WERI-Rb-1 (cell line): ENCODE measurements at regions not wholly inside any gene's neighbourhood (a gene's known extent, or its start where the extent isn't known, plus 50 kb on each side); places are given as distances from the start of the nearest gene placed in this dataset.
A peak's percentile ranks its signal among the peaks of the same experiment; 100 is the strongest.

ENCODE experiments used
- DNase-seq: peaks from one replicate; pipeline ENCODE4 v3.0.0-alpha.2; 2020
- H3K27ac ChIP-seq: fragments of 250-450 bp; sonication (Bioruptor Pico); 2 replicates; pipeline ENCODE4 v1.5.1; 2020; ENCODE audit warnings: mild to moderate bottlenecking, moderate library complexity
- H3K27me3 ChIP-seq: fragments of 250-450 bp; sonication (Bioruptor Pico); 2 replicates; pipeline ENCODE4 v1.5.1; 2021; ENCODE audit warnings: mild to moderate bottlenecking, low read depth, moderate library complexity; ENCODE audit not compliant: insufficient read depth, severe bottlenecking
- H3K36me3 ChIP-seq: fragments of 250-450 bp; sonication (Bioruptor Pico); 2 replicates; pipeline ENCODE4 v1.5.1; 2020; ENCODE audit warnings: mild to moderate bottlenecking, moderate library complexity
- H3K4me3 ChIP-seq: 2 replicates; pipeline ENCODE4 v1.5.1; 2011; ENCODE audit warnings: low read depth, mild to moderate bottlenecking, control low read depth, low read length
- H3K9me3 ChIP-seq: fragments of 250-450 bp; sonication (Bioruptor Pico); 2 replicates; pipeline ENCODE4 v1.5.1; 2021; ENCODE audit warnings: mild to moderate bottlenecking, moderate library complexity; ENCODE audit not compliant: severe bottlenecking
- CTCF ChIP-seq: IDR thresholded peaks from 2 replicates; pipeline ENCODE4 v1.5.1; 2011; ENCODE audit warnings: low read depth, mild to moderate bottlenecking, control low read depth, inconsistent platforms, low read length

DNA sequence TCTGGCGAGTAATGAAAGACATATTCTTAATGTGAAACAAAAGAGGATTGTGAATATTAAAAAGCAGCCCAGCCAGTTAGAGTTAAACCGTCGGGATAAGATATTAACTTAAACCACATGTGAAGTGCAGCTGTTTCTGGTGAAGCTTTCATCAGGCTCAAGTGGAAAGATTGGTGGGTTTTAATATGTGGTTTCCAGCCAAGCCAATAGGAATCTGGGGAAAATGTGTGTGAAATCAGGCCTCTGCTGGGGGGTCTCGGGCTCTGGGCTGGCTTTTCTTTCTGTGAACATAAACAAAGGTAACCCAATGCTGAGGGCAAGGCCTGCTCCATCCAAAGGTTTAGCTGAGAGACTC, 279.6 kb downstream of the SLC4A3 start:
- no peak for DNase-seq
- H3K36me3 ChIP-seq = no peaks in the 10 kb centered on the region
- H3K9me3 ChIP-seq = no peaks in the 10 kb centered on the region
- TF ChIP-seq CTCF = no peak
- H3K27ac ChIP-seq = no peak overlapping the region
- H3K27me3 ChIP-seq = no peaks in the 10 kb centered on the region
- no peak overlapping the region for H3K4me3 ChIP-seq

DNA sequence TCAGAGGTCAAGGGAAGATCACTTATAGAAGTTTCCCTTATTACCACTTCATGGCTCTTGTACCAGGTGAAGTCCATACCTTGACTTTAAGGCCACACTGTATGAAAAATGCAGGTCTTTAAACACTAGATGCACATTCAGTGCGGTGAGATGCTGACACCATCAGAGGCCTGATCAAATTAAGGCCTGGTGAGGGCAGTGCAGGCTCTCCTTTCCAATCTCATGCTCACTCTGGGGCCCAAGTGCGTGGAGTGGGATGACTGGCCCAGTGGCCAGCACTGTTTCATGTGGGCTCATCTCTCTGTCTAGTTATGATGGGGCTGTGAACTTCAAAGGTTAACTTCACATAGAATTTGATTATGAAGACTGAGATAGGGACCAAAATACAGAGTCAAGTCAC, 281.1 kb downstream of the SLC4A3 start:
- H3K4me3 ChIP-seq = no peak overlapping the region
- H3K36me3 ChIP-seq = no peaks in the 10 kb centered on the region
- peak; percentile 17 for DNase-seq
- peak; percentile 49 for TF ChIP-seq CTCF
- H3K27ac ChIP-seq = no peak overlapping the region
- no peaks in the 10 kb centered on the region for H3K9me3 ChIP-seq
- no peaks in the 10 kb centered on the region for H3K27me3 ChIP-seq

- Histone ChIP-seq H3K4me3 (no peak overlapping the region), H3K9me3 (no peaks in the 10 kb centered on the region), H3K27me3 (no peaks in the 10 kb centered on the region), H3K27ac (no peak overlapping the region), H3K36me3 (no peaks in the 10 kb centered on the region)
- DNase-seq = no peak
- no peak for TF ChIP-seq CTCF
Measured at GRCh38 chr2:219911541-219911940, 284.1 kb downstream of the SLC4A3 start.

DNA sequence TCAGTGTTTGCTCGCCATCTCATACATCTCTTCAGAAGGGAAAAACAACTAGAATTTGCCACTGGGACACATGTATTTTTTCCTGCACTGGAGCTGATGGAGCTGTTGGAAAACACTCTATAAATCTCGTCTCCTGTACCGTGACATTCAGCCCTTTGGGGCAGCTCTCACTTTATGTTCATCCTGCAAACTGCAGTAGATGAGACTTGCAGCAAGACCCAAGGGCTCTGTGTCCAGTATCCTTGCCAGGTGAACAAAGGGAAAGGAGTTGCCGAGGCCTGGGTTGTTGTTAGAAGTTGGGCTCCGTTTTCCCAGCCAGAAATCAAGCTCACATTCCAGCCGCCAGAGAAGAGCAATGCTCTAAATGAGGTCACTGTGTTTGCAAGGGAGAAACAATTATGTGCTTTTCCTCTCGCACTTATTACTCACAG, 285.1 kb downstream of the SLC4A3 start:
- no peak for DNase-seq
- Histone ChIP-seq H3K36me3 (no peaks in the 10 kb centered on the region), H3K4me3 (no peak overlapping the region), H3K27ac (no peak overlapping the region), H3K27me3 (no peaks in the 10 kb centered on the region), H3K9me3 (no peaks in the 10 kb centered on the region)
- no peak for TF ChIP-seq CTCF

DNA sequence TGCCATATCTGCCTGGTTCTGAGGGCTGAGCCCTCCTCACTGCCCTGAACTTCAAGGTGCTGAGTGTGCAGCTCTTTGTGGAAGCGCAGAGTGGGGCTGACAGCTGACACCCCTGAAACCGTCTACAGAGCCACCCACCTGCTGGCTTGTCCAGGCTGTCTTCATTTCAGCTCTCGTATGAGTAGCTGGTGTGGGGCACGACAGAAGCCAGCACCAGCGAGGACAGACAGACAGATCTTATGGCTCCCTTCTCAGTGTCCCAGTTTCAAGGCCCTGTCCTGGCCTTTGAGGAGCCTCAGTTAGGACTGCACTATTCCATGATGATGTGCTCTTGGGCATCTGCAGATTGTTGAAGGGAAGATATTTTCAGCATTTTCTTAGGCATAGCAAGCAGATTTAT, 287.1 kb downstream of the SLC4A3 start:
- Histone ChIP-seq H3K27ac (no peak overlapping the region), H3K4me3 (no peak overlapping the region), H3K36me3 (no peaks in the 10 kb centered on the region), H3K9me3 (no peaks in the 10 kb centered on the region), H3K27me3 (no peaks in the 10 kb centered on the region)
- DNase-seq = no peak
- no peak for TF ChIP-seq CTCF

GRCh38 chr2:219916281-219916680, 288.9 kb downstream of the SLC4A3 start:
- TF ChIP-seq CTCF = no peak
- Histone ChIP-seq H3K27ac (no peak overlapping the region), H3K4me3 (no peak overlapping the region), H3K36me3 (no peaks in the 10 kb centered on the region), H3K27me3 (no peaks in the 10 kb centered on the region), H3K9me3 (no peaks in the 10 kb centered on the region)
- DNase-seq = no peak
